HG02938 (cell line): ENCODE measurements at regions not wholly inside any gene's neighbourhood (a gene's known extent, or its start where the extent isn't known, plus 50 kb on each side); places are given as distances from the start of the nearest gene placed in this dataset.
"Not testable (repeated sequence)": the region's sequence is repeated elsewhere in the genome, so short reads cannot be mapped to it uniquely, and the experiment has no call there.

Source experiments
- ATAC-seq: cut with Tn5 transposase; IDR thresholded peaks from one replicate; pipeline ENCODE4 v1.9.1; 2021; ENCODE audit warnings: mild to moderate bottlenecking, moderate library complexity; ENCODE audit not compliant: unreplicated experiment

GRCh38 chr17:68097161-68097805 is 61.7 kb downstream of the KPNA2 start:
- no peak for ATAC-seq

- ATAC-seq, result not testable (repeated sequence)
These were observed 63.8 kb downstream of the KPNA2 start for GRCh38 chr17:68099341-68099753.

- no peak for ATAC-seq
These were observed 64.6 kb downstream of the KPNA2 start for GRCh38 chr17:68100000-68100641.

GRCh38 chr17:68101075-68101986 is 65.8 kb downstream of the KPNA2 start:
- peak; percentile 76 for ATAC-seq

GRCh38 chr17:68101987-68102314 is 66.4 kb downstream of the KPNA2 start:
- ATAC-seq, result no peak

GRCh38 chr17:68102318-68102758 is 66.8 kb downstream of the KPNA2 start:
- ATAC-seq, result no peak

- no peak for ATAC-seq
These were observed 67.6 kb downstream of the KPNA2 start for GRCh38 chr17:68103148-68103547.

- no peak for ATAC-seq
These were observed 70.5 kb downstream of the KPNA2 start for GRCh38 chr17:68106085-68106484.

GRCh38 chr17:68107373-68107772 is 71.8 kb downstream of the KPNA2 start:
- ATAC-seq, result no peak

GRCh38 chr17:68108313-68109000 is 72.9 kb downstream of the KPNA2 start:
- ATAC-seq, result no peak

GRCh38 chr17:68109404-68109803 is 73.9 kb downstream of the KPNA2 start:
- ATAC-seq, result not testable (repeated sequence)

GRCh38 chr17:68116211-68116610 is 80.7 kb downstream of the KPNA2 start:
- not testable (repeated sequence) for ATAC-seq

GRCh38 chr17:68122587-68122986 is 87.1 kb downstream of the KPNA2 start:
- ATAC-seq, result no peak

GRCh38 chr17:68125111-68125870 is 89.8 kb downstream of the KPNA2 start:
- ATAC-seq, result no peak

- ATAC-seq, result no peak
These were observed 92.4 kb downstream of the KPNA2 start for GRCh38 chr17:68127914-68128313.

GRCh38 chr17:68131456-68131855 is 95.9 kb downstream of the KPNA2 start:
- ATAC-seq, result no peak

GRCh38 chr17:68133346-68134045 is 98.0 kb downstream of the KPNA2 start:
- ATAC-seq, result no peak

GRCh38 chr17:68134046-68134637 is 98.6 kb downstream of the KPNA2 start:
- no peak for ATAC-seq

- ATAC-seq, result no peak
These were observed 99.2 kb downstream of the KPNA2 start for GRCh38 chr17:68134731-68135130.
